GM12891 (cell line): ENCODE measurements at regions not wholly inside any gene's neighbourhood (a gene's known extent, or its start where the extent isn't known, plus 50 kb on each side); places are given as distances from the start of the nearest gene placed in this dataset.

Experiments
- POLR2A ChIP-seq: IDR thresholded peaks from 2 replicates; pipeline ENCODE4 v1.6.1; 2011; ENCODE audit warnings: low read depth, low read length, control low read depth
- POLR2AphosphoS5 ChIP-seq: IDR thresholded peaks from 2 replicates; pipeline ENCODE4 v1.6.1; 2011; ENCODE audit warnings: low read depth, low read length, control low read depth
- POU2F2 ChIP-seq: IDR thresholded peaks from 2 replicates; pipeline ENCODE4 v1.6.1; 2011; ENCODE audit warnings: low read depth, mild to moderate bottlenecking, control low read depth, low read length, moderate library complexity
- TAF1 ChIP-seq: IDR thresholded peaks from 2 replicates; pipeline ENCODE4 v1.6.1; 2011; ENCODE audit warnings: low read depth, low read length, control low read depth

- TF ChIP-seq POLR2A (no peak), TAF1 (no peak), POLR2AphosphoS5 (no peak), POU2F2 (no peak)
Measured at GRCh38 chr4:13137390-13137789, 346.8 kb downstream of the RAB28 start.
